Stomach (tissue), 4 donors: ENCODE measurements at regions not wholly inside any gene's neighbourhood (a gene's known extent, or its start where the extent isn't known, plus 50 kb on each side); places are given as distances from the start of the nearest gene placed in this dataset.

ENCODE experiments used
- EP300 ChIP-seq: sonication (generic); formaldehyde crosslinking; IDR thresholded peaks from one replicate; pipeline ENCODE4 v1.6.1; 2017; ENCODE audit warnings: antibody characterized with exemption
- POLR2A ChIP-seq, 4 donors: fragments of 450-650 bp; IDR thresholded peaks; one replicate each; pipeline ENCODE4 v1.6.1; 2016; ENCODE audit warnings: antibody characterized with exemption in 4 of 4, control low read depth in 2 of 4, mild to moderate bottlenecking in 1 of 4, moderate library complexity in 1 of 4
- TF ChIP-seq, protein P1 (sequence below), 7 experiments: fragments of 450-650 bp in 4 of 7; fragments of 200-600 bp in 3 of 7; sonication (generic) in 3 of 7; IDR thresholded peaks; one replicate each; pipeline ENCODE4 v1.5.1; 2016 to 2019; ENCODE audit warnings: antibody characterized with exemption in 7 of 7, control low read depth in 2 of 7, mild to moderate bottlenecking in 1 of 7

DNA sequence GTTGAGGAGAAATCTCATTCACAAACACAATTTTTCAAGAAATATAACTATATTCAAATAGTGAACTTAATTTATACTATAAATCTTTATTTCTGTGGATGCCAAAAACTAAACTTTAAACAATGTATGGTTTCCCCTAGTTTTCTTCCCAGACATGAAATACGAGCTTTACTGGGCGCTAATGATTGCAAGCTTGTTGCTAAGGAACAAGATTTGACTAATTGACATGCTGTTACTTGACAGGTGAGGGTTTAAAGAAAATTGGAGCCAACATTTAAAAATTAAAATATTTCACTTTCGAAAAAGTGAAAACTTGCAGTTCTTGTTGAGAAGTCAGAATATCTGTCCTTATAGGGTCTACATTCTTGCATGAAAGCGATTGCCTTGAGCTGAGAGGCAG is 381.0 kb downstream of the MEIS1 start:
- TF ChIP-seq, protein P1, sequence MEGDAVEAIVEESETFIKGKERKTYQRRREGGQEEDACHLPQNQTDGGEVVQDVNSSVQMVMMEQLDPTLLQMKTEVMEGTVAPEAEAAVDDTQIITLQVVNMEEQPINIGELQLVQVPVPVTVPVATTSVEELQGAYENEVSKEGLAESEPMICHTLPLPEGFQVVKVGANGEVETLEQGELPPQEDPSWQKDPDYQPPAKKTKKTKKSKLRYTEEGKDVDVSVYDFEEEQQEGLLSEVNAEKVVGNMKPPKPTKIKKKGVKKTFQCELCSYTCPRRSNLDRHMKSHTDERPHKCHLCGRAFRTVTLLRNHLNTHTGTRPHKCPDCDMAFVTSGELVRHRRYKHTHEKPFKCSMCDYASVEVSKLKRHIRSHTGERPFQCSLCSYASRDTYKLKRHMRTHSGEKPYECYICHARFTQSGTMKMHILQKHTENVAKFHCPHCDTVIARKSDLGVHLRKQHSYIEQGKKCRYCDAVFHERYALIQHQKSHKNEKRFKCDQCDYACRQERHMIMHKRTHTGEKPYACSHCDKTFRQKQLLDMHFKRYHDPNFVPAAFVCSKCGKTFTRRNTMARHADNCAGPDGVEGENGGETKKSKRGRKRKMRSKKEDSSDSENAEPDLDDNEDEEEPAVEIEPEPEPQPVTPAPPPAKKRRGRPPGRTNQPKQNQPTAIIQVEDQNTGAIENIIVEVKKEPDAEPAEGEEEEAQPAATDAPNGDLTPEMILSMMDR (IDR thresholded peaks at IDR 0.05): no peak
- TF ChIP-seq POLR2A (IDR thresholded peaks at IDR 0.05) (no peak), EP300 (no peak)
